SK-N-SH treated with all-trans-retinoic acid at 6 μM for 48 hours (cell line): ENCODE measurements at regions not wholly inside any gene's neighbourhood (a gene's known extent, or its start where the extent isn't known, plus 50 kb on each side); places are given as distances from the start of the nearest gene placed in this dataset.

Experiments
- ATAC-seq: fragments of 200-7000 bp; cut with Tn5 transposase; 3 replicates; pipeline ENCODE4 v1.9.1; 2020; ENCODE audit warnings: mild to moderate bottlenecking, moderate library complexity
- ARNTL ChIP-seq: fragments of 450-650 bp; formaldehyde crosslinking; IDR thresholded peaks from 2 replicates; pipeline ENCODE4 v1.5.0; 2020; ENCODE audit warnings: low read depth, mild to moderate bottlenecking, moderate library complexity, borderline replicate concordance
- BACH2 ChIP-seq: fragments of 250-450 bp; sonication (Bioruptor Pico); IDR thresholded peaks from 2 replicates; pipeline ENCODE4 v1.9.0; 2021; ENCODE audit warnings: mild to moderate bottlenecking, borderline replicate concordance
- CREB5 ChIP-seq: fragments of 250-450 bp; sonication (Bioruptor Pico); IDR thresholded peaks from 2 replicates; pipeline ENCODE4 v1.5.1; 2020; ENCODE audit warnings: low read depth, mild to moderate bottlenecking, moderate library complexity
- CSDC2 ChIP-seq: fragments of 250-450 bp; sonication (Bioruptor Pico); IDR thresholded peaks from 2 replicates; pipeline ENCODE4 v1.5.0; 2020; ENCODE audit warnings: mild to moderate bottlenecking, moderate library complexity
- CSRNP3 ChIP-seq: fragments of 250-450 bp; sonication (Bioruptor Pico); IDR thresholded peaks from 2 replicates; pipeline ENCODE4 v1.5.1; 2021; ENCODE audit warnings: mild to moderate bottlenecking, moderate library complexity
- ESRRG ChIP-seq: fragments of 250-450 bp; sonication (Bioruptor Pico); IDR thresholded peaks from 2 replicates; pipeline ENCODE4 v1.6.1; 2021; ENCODE audit warnings: mild to moderate bottlenecking
- GLIS3 ChIP-seq: fragments of 250-450 bp; sonication (Bioruptor Pico); IDR thresholded peaks from 2 replicates; pipeline ENCODE4 v1.5.0; 2020; ENCODE audit warnings: mild to moderate bottlenecking, moderate library complexity
- ISL1 ChIP-seq: fragments of 250-450 bp; sonication (Bioruptor Pico); IDR thresholded peaks from 2 replicates; pipeline ENCODE4 v2.1.2; 2022; ENCODE audit warnings: mild to moderate bottlenecking, moderate library complexity
- PATZ1 ChIP-seq: fragments of 250-450 bp; sonication (Bioruptor Pico); IDR thresholded peaks from 2 replicates; pipeline ENCODE4 v1.8.0; 2020; ENCODE audit warnings: mild to moderate bottlenecking, moderate library complexity, borderline replicate concordance
- POU6F1 ChIP-seq: fragments of 250-450 bp; sonication (Bioruptor Pico); IDR thresholded peaks from 2 replicates; pipeline ENCODE4 v1.8.0; 2021; ENCODE audit warnings: low read depth, mild to moderate bottlenecking, moderate library complexity, borderline replicate concordance
- PPARA ChIP-seq: fragments of 250-450 bp; sonication (Bioruptor Pico); IDR thresholded peaks from 2 replicates; pipeline ENCODE4 v1.5.0; 2020; ENCODE audit warnings: mild to moderate bottlenecking, borderline replicate concordance
- SNAI2 ChIP-seq: fragments of 250-450 bp; sonication (Bioruptor Pico); IDR thresholded peaks from 2 replicates; pipeline ENCODE4 v1.5.0; 2020; ENCODE audit warnings: mild to moderate bottlenecking, moderate library complexity
- TCF4 ChIP-seq: fragments of 250-450 bp; sonication (Bioruptor Pico); IDR thresholded peaks from 2 replicates; pipeline ENCODE4 v1.8.0; 2021; ENCODE audit warnings: mild to moderate bottlenecking, moderate library complexity, borderline replicate concordance
- TOX ChIP-seq: fragments of 250-450 bp; sonication (Bioruptor Pico); IDR thresholded peaks from 2 replicates; pipeline ENCODE4 v1.8.0; 2021; ENCODE audit warnings: mild to moderate bottlenecking, moderate library complexity, borderline replicate concordance
- TSHZ2 ChIP-seq: fragments of 250-450 bp; sonication (Bioruptor Pico); IDR thresholded peaks from 2 replicates; pipeline ENCODE4 v1.5.0; 2020; ENCODE audit warnings: mild to moderate bottlenecking, moderate library complexity
- ZC3H10 ChIP-seq: fragments of 250-450 bp; sonication (Bioruptor Pico); IDR thresholded peaks from 2 replicates; pipeline ENCODE4 v1.5.1; 2021; ENCODE audit warnings: mild to moderate bottlenecking, moderate library complexity
- ZFP3 ChIP-seq: fragments of 250-450 bp; sonication (Bioruptor Pico); IDR thresholded peaks from 2 replicates; pipeline ENCODE4 v1.5.0; 2020; ENCODE audit warnings: mild to moderate bottlenecking, moderate library complexity
- ZNF565 ChIP-seq: fragments of 450-650 bp; formaldehyde crosslinking; conservative IDR thresholded peaks from 2 replicates; pipeline ENCODE4 v1.5.0; 2020; ENCODE audit warnings: low read depth, mild to moderate bottlenecking, moderate library complexity

- no peak for ATAC-seq
- no peak for TF ChIP-seq POU6F1 (CRISPR knock-in tag)
- no peak for TF ChIP-seq ZNF565
- TF ChIP-seq ZFP3: no peak
- no peak for TF ChIP-seq BACH2 (CRISPR knock-in tag)
- no peak for TF ChIP-seq ZC3H10 (CRISPR knock-in tag)
- no peak for TF ChIP-seq SNAI2 (CRISPR knock-in tag)
- TF ChIP-seq CREB5: no peak
- TF ChIP-seq ESRRG (CRISPR knock-in tag): no peak
Measured at GRCh38 chr9:19650312-19650711, 138.5 kb downstream of the SLC24A2 start.

- no peak for ATAC-seq
- TF ChIP-seq TSHZ2 (CRISPR knock-in tag): no peak
- no peak for TF ChIP-seq ZC3H10 (CRISPR knock-in tag)
- TF ChIP-seq TOX (CRISPR knock-in tag): no peak
- TF ChIP-seq SNAI2 (CRISPR knock-in tag): no peak
- no peak for TF ChIP-seq CSDC2 (CRISPR knock-in tag)
- no peak for TF ChIP-seq CREB5
Measured at GRCh38 chr9:19649336-19650041, 139.3 kb downstream of the SLC24A2 start.

GRCh38 chr9:19648672-19649071 is 140.2 kb downstream of the SLC24A2 start:
- no peak for TF ChIP-seq ISL1 (CRISPR knock-in tag)
- TF ChIP-seq PPARA (CRISPR knock-in tag): no peak
- no peak for TF ChIP-seq POU6F1 (CRISPR knock-in tag)
- no peak for TF ChIP-seq PATZ1 (CRISPR knock-in tag)
- no peak for TF ChIP-seq ZFP3
- no peak for TF ChIP-seq CSRNP3 (CRISPR knock-in tag)
- TF ChIP-seq TCF4 (CRISPR knock-in tag): no peak
- TF ChIP-seq ARNTL (CRISPR knock-in tag): no peak
- no peak for TF ChIP-seq GLIS3 (CRISPR knock-in tag)
- TF ChIP-seq TSHZ2 (CRISPR knock-in tag): no peak
- no peak for TF ChIP-seq CSDC2 (CRISPR knock-in tag)
- TF ChIP-seq, all 23 proteins: peak for 0
- ATAC-seq: no peak
